Endodermal cell (in vitro differentiated cells): ENCODE measurements at regions not wholly inside any gene's neighbourhood (a gene's known extent, or its start where the extent isn't known, plus 50 kb on each side); places are given as distances from the start of the nearest gene placed in this dataset.

Experiments
- DNase-seq: peaks from one replicate; pipeline ENCODE4 v3.0.0-alpha.2; 2017
- H3K27ac ChIP-seq: 2 replicates; pipeline ENCODE4 v1.5.1; 2013; ENCODE audit warnings: mild to moderate bottlenecking, low read depth, low read length, moderate library complexity
- H3K27me3 ChIP-seq: 2 replicates; pipeline ENCODE4 v1.6.1; 2013; ENCODE audit warnings: mild to moderate bottlenecking, low read length, moderate library complexity; ENCODE audit not compliant: insufficient read depth, control insufficient read depth, poor library complexity, severe bottlenecking
- H3K36me3 ChIP-seq: 2 replicates; pipeline ENCODE4 v1.7.0; 2013; ENCODE audit warnings: mild to moderate bottlenecking, low read length, moderate library complexity; ENCODE audit not compliant: control insufficient read depth, insufficient read depth
- H3K4me1 ChIP-seq: one replicate; pipeline ENCODE4 v1.7.0; 2013; ENCODE audit warnings: low read length; ENCODE audit not compliant: control insufficient read depth, insufficient read depth
- H3K4me3 ChIP-seq: 2 replicates; pipeline ENCODE4 v1.5.1; 2013; ENCODE audit warnings: mild to moderate bottlenecking, low read length, moderate library complexity
- H3K9ac ChIP-seq: 2 replicates; pipeline ENCODE4 v1.6.1; 2013; ENCODE audit warnings: mild to moderate bottlenecking, low read length, moderate library complexity; ENCODE audit not compliant: poor library complexity, severe bottlenecking; ENCODE audit errors: extremely low read depth
- H3K9me3 ChIP-seq: 2 replicates; pipeline ENCODE4 v1.6.1; 2013; ENCODE audit warnings: mild to moderate bottlenecking, low read length, moderate library complexity; ENCODE audit not compliant: control insufficient read depth
- H3K27ac Mint-ChIP-seq: 2 replicates; pipeline ENCODE4 v1.8.0; 2020; ENCODE audit warnings: mixed read lengths
- H3K27me3 Mint-ChIP-seq: 2 replicates; pipeline ENCODE4 v1.8.0; 2021; ENCODE audit warnings: mild to moderate bottlenecking, mixed read lengths; ENCODE audit not compliant: insufficient read depth
- H3K36me3 Mint-ChIP-seq: 2 replicates; pipeline ENCODE4 v1.8.0; 2020; ENCODE audit warnings: low read depth, mixed read lengths
- H3K4me1 Mint-ChIP-seq: 2 replicates; pipeline ENCODE4 v1.8.0; 2020; ENCODE audit warnings: mixed read lengths
- H3K4me3 Mint-ChIP-seq: 2 replicates; pipeline ENCODE4 v1.8.0; 2020; ENCODE audit warnings: mild to moderate bottlenecking, moderate library complexity, mixed read lengths
- H3K9me3 Mint-ChIP-seq: 2 replicates; pipeline ENCODE4 v1.8.0; 2020; ENCODE audit warnings: mild to moderate bottlenecking, mixed read lengths
- WGBS, 2 experiments: methylation state at CpG; one replicate each; pipeline versions ENCODE4 v1.1.5 to v1.1.7; 2013; ENCODE audit warnings: missing lambda C conversion rate in 2 of 2, mixed read lengths in 1 of 2; ENCODE audit not compliant: insufficient coverage in 1 of 2, insufficient read length in 1 of 2; 5-methylcytosine and 5-hydroxymethylcytosine counted together
- TF ChIP-seq, protein P1 (sequence below): fragments of 200-600 bp; sonication (generic); conservative IDR thresholded peaks from 2 replicates; pipeline ENCODE4 v1.5.0; 2021; ENCODE audit warnings: antibody characterized with exemption, mild to moderate bottlenecking

DNA sequence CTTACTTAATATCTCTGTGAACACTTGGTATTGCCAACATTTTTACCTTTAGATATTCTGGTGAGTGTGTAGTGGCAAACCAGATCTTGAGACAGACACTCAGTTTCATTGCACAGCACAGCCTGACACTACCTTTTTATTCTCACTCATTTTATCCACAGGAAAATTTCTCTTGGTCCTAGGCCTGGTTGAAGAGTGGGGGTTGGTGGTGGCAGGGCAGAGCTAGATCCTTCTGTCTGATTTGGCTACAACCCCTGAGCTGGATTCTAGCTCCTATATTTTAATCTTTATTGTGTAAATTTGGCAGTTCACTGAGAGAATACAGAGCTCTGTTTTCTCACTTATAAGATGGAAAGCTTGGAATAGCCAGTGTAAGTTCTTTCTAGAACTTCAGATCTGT lies 396.9 kb downstream of the LRIG3 start:
- H3K4me3 Mint-ChIP-seq: no peak overlapping the region

DNA sequence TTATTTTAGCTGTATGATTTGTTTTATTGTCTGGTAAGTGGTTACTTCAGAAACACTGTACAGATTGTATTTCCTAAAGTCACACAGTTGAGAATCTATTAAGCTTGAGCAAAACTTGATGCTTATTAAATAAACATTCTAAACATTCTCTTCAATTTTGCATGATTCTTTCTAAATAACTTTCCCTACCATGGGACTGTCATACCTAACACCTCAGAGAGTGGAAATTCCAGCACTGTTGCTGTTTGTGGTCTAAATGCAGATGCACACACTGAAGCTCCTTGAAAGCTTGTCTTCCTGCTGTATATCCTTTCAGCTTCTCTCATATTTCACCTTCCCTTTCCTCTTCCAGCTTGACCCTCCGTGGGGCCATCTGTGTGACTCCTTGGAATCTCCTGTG lies 392.0 kb downstream of the LRIG3 start:
- TF ChIP-seq, protein P1, sequence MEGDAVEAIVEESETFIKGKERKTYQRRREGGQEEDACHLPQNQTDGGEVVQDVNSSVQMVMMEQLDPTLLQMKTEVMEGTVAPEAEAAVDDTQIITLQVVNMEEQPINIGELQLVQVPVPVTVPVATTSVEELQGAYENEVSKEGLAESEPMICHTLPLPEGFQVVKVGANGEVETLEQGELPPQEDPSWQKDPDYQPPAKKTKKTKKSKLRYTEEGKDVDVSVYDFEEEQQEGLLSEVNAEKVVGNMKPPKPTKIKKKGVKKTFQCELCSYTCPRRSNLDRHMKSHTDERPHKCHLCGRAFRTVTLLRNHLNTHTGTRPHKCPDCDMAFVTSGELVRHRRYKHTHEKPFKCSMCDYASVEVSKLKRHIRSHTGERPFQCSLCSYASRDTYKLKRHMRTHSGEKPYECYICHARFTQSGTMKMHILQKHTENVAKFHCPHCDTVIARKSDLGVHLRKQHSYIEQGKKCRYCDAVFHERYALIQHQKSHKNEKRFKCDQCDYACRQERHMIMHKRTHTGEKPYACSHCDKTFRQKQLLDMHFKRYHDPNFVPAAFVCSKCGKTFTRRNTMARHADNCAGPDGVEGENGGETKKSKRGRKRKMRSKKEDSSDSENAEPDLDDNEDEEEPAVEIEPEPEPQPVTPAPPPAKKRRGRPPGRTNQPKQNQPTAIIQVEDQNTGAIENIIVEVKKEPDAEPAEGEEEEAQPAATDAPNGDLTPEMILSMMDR: no peak
- Histone ChIP-seq H3K4me3 (no peak overlapping the region), H3K27me3 (no peaks in the 10 kb centered on the region), H3K27ac (no peak overlapping the region), H3K9me3 (no peaks in the 10 kb centered on the region), H3K9ac (no peak overlapping the region), H3K4me1 (no peaks in the 10 kb centered on the region), H3K36me3 (no peaks in the 10 kb centered on the region)
- H3K4me3 Mint-ChIP-seq: no peak overlapping the region
- no peaks in the 10 kb centered on the region for H3K9me3 Mint-ChIP-seq
- no peaks in the 10 kb centered on the region for H3K36me3 Mint-ChIP-seq
- no peak for DNase-seq
- H3K27me3 Mint-ChIP-seq: no peaks in the 10 kb centered on the region
- no peak overlapping the region for H3K27ac Mint-ChIP-seq
- WGBS, 2 experiments: 0% methylated on average over 1 of the region's 1 CpG
- no peaks in the 10 kb centered on the region for H3K4me1 Mint-ChIP-seq

More for the DNA sequence above, 396.9 kb downstream of the LRIG3 start:
- Histone ChIP-seq H3K9ac (no peak overlapping the region), H3K36me3 (no peaks in the 10 kb centered on the region), H3K4me1 (no peaks in the 10 kb centered on the region), H3K4me3 (no peak overlapping the region), H3K27ac (no peak overlapping the region), H3K9me3 (peaks cover 4% of the 10 kb centered on the region), H3K27me3 (no peaks in the 10 kb centered on the region)
- Mint-ChIP-seq H3K9me3 (peaks cover 10% of the 10 kb centered on the region), H3K4me1 (no peaks in the 10 kb centered on the region), H3K27me3 (no peaks in the 10 kb centered on the region), H3K27ac (no peak overlapping the region), H3K36me3 (no peaks in the 10 kb centered on the region)
- DNase-seq: no peak
- TF ChIP-seq, protein P1: no peak

DNA sequence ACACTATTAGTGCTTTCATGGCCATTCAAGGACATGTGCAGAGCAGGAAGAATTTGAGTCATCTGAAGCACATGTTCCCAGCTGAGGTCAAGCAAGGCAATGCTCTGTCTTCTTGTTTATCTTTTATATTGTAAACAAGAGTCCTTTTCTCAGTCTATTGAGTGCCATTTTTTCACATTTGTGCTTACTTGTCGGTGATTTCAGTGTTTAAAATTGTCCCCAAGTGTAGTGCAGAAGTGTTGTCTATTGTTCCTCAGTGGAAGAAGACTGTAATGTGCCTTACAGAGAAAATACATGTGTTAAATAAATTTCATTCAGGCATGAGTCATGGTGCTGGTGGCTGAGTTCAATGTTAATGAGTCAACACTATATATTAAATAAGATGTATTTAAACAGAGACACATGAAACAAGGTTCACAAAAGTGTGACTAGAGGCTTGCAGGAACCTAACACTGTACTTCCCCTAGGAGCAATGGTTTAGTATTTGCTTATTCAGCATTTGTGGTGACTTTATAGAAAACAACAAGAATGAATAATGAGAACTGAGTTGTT lies 391.1 kb downstream of the LRIG3 start:
- no peaks in the 10 kb centered on the region for H3K27me3 ChIP-seq
- H3K36me3 Mint-ChIP-seq: no peaks in the 10 kb centered on the region
- WGBS, 2 experiments: 97 to 100% methylated on average over 1 of the region's 1 CpG
- no peaks in the 10 kb centered on the region for H3K4me1 Mint-ChIP-seq
- no peak overlapping the region for H3K27ac ChIP-seq
- H3K4me3 ChIP-seq: no peak overlapping the region
- no peak for DNase-seq
- no peaks in the 10 kb centered on the region for H3K4me1 ChIP-seq
- no peaks in the 10 kb centered on the region for H3K27me3 Mint-ChIP-seq
- no peaks in the 10 kb centered on the region for H3K9me3 Mint-ChIP-seq
- TF ChIP-seq, protein P1: no peak
- no peak overlapping the region for H3K4me3 Mint-ChIP-seq
- H3K36me3 ChIP-seq: no peaks in the 10 kb centered on the region
- no peaks in the 10 kb centered on the region for H3K9me3 ChIP-seq
- no peak overlapping the region for H3K9ac ChIP-seq
- no peak overlapping the region for H3K27ac Mint-ChIP-seq
